GM21825 (cell line): ENCODE measurements at regions not wholly inside any gene's neighbourhood (a gene's known extent, or its start where the extent isn't known, plus 50 kb on each side); places are given as distances from the start of the nearest gene placed in this dataset.

Experiments used
- ATAC-seq: cut with Tn5 transposase; IDR thresholded peaks from one replicate; pipeline ENCODE4 v1.9.1; 2021; ENCODE audit warnings: mild to moderate bottlenecking, moderate library complexity; ENCODE audit not compliant: unreplicated experiment

DNA sequence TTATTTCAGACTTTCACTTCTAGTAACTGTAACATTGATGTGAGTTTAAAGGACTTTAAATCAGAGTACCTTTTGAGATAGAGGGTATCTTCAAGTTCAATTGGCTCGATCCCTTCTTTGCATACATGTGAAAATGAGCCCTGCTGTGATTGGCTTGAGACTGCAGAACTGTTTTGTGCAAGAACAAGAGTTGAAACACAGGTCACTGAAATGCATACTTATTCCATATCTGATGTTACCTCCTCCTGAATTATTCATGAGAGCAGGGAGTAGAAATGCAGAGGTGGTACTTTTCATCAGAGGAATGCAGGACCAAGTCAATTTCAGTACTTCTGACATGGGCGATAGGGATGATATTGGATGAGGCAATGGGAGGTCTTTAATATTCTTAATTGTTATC lies 459.5 kb downstream of the TLR4 start:
- no peak for ATAC-seq

- ATAC-seq: no peak
Observed at GRCh38 chr9:118165451-118165850, 461.2 kb downstream of the TLR4 start.

- ATAC-seq: no peak
Observed at GRCh38 chr9:118170032-118170955, 466.1 kb downstream of the TLR4 start.

GRCh38 chr9:118177241-118177640 lies 473.0 kb downstream of the TLR4 start:
- no peak for ATAC-seq

DNA sequence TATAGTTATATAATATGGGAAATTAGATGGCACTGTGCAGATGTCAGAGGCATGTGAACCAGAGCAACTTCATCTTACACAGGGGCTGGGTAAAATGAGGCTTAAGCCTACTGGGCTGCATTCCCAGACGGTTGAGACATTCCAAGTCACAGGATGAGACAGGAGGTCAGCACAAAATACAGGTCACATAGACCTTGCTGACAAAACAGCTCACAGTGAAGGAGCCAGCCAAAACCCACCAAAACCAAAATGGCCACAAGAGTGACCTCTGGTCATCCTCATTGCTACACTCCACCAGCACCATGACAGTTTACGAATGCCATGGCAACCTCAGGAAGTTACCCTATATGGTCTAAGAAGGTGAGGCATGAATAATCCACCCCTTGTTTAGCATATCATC lies 479.4 kb downstream of the TLR4 start:
- ATAC-seq: no peak

DNA sequence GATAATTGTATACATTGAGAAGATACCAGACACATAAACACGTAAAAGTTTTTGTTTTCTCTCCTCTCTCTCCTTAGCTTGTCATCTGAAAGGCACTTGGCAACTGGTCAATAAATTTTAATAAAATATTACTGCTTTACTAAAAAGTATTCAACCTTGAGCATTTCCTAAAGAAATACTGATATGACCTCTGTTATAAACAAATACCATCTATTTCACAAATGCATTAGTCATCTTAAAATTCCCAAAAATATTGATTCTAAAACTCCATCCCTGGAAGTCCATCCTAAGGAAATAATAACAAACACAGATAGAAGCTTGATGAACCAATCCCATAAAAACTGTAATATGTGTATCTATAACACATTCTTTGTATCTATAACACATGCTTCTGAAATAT lies 483.2 kb downstream of the TLR4 start:
- ATAC-seq: no peak

DNA sequence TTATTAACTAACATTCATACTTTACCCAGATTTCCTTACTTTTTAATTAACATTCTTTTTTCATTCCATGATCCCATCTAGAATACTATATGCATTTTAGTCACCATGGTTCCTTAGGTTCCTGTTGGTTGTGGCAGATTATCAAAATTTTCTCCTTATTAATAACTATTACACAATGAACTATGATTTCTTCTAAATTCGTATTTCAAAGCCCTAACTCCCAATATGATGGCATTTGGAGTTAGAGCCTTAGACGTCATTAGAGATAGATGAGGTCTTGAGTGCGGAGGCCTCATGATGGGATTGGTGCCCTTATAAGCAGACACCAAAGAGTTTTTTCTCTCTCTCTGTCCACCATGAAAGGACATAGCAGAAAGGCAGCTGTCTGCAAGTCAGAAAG lies 485.4 kb downstream of the TLR4 start:
- ATAC-seq: no peak

GRCh38 chr9:118192807-118193206 lies 488.6 kb downstream of the TLR4 start:
- ATAC-seq: no peak

GRCh38 chr9:118209343-118209742 lies 505.1 kb downstream of the TLR4 start:
- ATAC-seq: no peak

DNA sequence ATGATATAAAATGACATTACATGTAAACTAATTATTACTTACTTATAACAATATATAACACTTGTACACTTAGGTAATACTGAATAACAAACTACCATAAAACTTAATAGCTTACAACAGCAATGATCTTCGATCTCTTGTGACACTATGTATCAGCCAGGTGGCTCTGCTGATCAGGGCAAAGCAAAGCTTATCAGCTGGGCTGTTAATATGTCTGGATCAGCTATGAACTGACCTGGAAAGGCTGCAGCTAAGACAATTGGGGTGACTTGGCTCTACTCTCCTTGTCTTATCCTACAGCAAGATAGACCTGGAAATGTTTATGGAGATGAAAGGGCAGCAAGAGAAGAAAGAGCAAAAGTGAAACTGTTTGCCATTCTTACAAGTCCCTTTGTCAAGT lies 511.3 kb downstream of the TLR4 start:
- no peak for ATAC-seq

DNA sequence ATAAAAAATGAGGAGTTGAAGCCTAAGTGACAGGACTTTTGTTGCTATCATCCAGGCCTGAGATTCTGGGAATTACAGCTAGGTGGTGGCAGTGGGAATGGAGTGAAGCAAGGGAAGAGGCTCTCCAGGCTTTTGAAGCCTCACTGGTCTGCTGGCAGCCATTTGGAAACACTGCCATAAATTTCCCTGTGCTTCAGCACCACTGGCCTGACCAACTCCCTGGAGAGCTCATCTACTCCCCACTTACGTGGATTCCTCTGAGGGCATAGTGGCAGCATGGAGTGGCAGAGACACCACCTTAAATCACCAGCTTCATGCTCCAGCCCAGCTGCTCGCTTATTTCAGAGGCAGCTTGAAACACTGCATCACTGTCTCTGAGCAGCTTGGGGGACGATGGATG lies 518.2 kb downstream of the TLR4 start:
- ATAC-seq: no peak

GRCh38 chr9:118223111-118223510 lies 518.9 kb downstream of the TLR4 start:
- no peak for ATAC-seq

GRCh38 chr9:118230329-118230728 lies 526.1 kb downstream of the TLR4 start:
- no peak for ATAC-seq

GRCh38 chr9:118236625-118237024 lies 532.4 kb downstream of the TLR4 start:
- no peak for ATAC-seq

GRCh38 chr9:118238139-118238538 lies 533.9 kb downstream of the TLR4 start:
- ATAC-seq: no peak

- no peak for ATAC-seq
Observed at GRCh38 chr9:118252027-118252426, 547.8 kb downstream of the TLR4 start.

DNA sequence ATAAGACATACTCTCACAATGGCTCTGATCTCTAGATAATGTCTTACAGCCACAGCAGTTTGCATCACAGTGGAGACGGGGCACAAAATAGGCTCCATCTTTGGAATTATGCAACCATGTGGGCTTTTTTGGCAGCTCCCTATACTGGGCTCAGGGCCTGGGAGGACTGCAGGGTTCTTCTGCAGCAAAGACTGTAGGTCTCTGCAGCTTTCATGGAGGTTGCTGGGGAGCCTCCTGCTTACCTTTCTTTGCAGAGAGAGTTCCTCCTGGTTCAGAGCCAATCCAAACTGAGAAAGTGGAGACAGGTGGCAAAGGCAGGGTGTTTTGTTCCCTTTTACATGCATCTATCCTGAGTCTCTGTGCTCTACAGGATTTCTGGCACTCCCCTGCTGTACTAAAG lies 558.0 kb downstream of the TLR4 start:
- ATAC-seq: no peak

DNA sequence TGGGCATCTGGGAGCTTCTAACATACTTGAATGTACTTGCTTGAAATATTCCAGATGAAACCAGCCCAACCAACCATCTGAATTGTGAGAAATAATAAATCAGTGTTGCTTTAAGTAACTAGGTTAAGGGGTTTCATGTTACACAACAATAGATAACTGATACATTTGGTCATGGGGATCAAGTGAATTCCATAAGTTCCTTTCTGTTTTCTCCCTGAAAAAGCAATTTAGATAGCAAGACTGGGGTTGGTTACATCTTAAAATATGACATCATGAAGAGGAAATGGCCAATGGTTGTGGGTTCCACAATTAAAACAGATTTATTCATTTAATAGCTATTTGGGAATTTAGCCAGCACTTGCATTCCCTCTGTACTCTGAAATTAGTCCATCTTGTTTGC lies 559.7 kb downstream of the TLR4 start:
- ATAC-seq: no peak

DNA sequence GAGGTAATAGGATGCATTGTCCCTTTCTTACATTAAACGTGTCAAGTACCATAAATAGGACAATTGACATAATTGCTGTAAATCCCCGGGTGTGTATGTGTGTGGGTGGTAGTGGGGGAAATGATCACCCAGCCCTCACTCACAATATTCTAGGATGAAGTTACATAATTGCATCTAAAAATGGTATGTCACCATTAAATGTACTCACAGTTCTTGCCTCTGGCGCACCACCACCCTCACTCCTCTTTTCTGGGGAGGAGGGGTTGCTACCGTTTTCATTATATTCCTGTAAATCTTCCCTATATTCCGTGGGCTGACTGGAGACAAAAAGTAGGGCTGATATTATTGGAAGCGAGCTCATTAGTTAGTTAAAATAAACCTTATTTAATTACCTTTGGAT lies 563.8 kb downstream of the TLR4 start:
- ATAC-seq: no peak

- no peak for ATAC-seq
Observed at GRCh38 chr9:118269623-118270022, 565.4 kb downstream of the TLR4 start.

DNA sequence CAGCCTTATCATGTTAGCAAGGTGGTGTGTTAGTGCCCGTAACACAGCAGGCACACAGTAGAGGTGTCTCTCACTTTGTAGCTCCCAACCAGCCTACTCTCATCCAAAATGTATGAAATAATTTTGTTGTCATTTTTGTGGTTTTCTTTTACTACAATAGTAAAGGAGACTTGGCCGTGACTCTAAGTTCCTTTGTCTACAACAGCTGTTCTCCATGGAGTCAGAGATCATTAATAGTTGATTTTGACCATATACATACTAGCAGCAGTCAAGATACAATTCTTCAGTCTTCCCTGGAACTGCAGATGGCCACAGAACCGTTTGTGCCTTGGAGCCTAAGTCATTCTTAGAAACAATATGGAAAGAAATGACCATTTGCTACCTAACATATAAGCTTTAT lies 567.1 kb downstream of the TLR4 start:
- ATAC-seq: no peak

DNA sequence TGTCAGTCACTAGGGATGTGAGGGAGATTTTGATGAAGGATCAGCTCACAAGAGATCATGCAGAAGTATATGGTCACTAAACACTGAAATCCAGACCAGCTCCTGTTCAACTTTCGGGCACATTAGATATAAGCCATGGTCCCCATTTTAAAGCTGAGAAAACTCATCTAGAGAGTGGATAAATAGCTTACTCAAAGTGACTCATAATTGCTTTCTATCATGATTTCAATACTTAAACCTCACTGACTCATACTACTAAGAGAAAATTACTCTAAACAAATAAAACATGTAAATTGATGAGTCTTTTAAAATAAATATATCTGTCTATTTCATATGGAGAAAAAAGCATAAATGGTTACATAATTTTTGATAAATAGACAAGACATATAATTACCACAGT lies 567.7 kb downstream of the TLR4 start:
- ATAC-seq: no peak

- ATAC-seq: no peak
Observed at GRCh38 chr9:118273048-118273447, 568.8 kb downstream of the TLR4 start.
